Fibroblast of villous mesenchyme (primary cell): ENCODE measurements at regions not wholly inside any gene's neighbourhood (a gene's known extent, or its start where the extent isn't known, plus 50 kb on each side); places are given as distances from the start of the nearest gene placed in this dataset.

ENCODE experiments used
- DNase-seq: peaks from one replicate; pipeline ENCODE4 v3.0.0-alpha.2; 2010; ENCODE audit warnings: low read depth
- H3K4me3 ChIP-seq: 2 replicates; pipeline ENCODE4 v1.5.1; 2011; ENCODE audit warnings: low read depth, mild to moderate bottlenecking, low read length
- TF ChIP-seq, protein P1 (sequence below): IDR thresholded peaks from 2 replicates; pipeline ENCODE4 v1.5.1; 2012; ENCODE audit warnings: low read depth, mild to moderate bottlenecking, low read length; ENCODE audit not compliant: insufficient read depth

DNA sequence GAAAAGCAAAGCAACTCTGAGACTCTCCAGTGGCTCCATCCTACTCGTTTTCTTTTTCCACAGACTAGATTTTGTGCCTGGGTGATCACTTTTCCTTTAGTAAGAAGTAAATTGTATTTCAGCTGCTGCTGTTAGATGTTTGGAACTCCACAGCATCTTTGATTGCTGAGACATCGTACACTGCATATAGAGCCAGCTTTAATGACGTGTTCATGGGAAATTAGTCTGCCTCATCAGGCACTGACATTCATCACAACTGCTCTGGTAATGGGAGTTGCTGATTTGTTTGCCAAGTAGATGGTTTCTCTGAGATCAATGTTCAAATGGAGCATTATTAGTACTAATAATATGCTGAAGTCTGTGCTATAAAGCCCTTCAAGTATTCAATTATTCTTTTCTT lies 573.8 kb upstream of the NR5A2 start:
- DNase-seq, result no peak
- H3K4me3 ChIP-seq, result no peak overlapping the region
- TF ChIP-seq, protein P1, sequence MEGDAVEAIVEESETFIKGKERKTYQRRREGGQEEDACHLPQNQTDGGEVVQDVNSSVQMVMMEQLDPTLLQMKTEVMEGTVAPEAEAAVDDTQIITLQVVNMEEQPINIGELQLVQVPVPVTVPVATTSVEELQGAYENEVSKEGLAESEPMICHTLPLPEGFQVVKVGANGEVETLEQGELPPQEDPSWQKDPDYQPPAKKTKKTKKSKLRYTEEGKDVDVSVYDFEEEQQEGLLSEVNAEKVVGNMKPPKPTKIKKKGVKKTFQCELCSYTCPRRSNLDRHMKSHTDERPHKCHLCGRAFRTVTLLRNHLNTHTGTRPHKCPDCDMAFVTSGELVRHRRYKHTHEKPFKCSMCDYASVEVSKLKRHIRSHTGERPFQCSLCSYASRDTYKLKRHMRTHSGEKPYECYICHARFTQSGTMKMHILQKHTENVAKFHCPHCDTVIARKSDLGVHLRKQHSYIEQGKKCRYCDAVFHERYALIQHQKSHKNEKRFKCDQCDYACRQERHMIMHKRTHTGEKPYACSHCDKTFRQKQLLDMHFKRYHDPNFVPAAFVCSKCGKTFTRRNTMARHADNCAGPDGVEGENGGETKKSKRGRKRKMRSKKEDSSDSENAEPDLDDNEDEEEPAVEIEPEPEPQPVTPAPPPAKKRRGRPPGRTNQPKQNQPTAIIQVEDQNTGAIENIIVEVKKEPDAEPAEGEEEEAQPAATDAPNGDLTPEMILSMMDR, result no peak

DNA sequence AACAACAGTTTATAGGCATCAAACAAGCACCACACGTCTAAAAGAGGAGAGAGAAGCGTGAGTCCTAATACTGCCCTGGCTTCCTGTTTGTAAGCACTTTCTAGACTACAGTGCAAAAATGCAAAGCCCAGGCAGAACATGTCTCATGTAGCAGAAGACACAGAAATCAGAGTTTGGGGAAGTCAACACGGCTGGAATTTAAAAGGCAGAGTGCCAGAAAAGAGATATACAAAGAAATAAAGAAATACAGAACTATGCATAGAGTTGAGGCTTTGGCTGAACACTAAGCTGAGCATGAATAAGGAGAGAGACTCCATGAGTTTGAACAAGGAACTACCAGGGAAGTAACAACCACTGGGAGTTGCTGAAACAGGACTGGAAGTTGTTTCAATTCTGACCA lies 566.6 kb upstream of the NR5A2 start:
- H3K4me3 ChIP-seq, result no peak overlapping the region
- DNase-seq, result no peak
- TF ChIP-seq, protein P1, result no peak

DNA sequence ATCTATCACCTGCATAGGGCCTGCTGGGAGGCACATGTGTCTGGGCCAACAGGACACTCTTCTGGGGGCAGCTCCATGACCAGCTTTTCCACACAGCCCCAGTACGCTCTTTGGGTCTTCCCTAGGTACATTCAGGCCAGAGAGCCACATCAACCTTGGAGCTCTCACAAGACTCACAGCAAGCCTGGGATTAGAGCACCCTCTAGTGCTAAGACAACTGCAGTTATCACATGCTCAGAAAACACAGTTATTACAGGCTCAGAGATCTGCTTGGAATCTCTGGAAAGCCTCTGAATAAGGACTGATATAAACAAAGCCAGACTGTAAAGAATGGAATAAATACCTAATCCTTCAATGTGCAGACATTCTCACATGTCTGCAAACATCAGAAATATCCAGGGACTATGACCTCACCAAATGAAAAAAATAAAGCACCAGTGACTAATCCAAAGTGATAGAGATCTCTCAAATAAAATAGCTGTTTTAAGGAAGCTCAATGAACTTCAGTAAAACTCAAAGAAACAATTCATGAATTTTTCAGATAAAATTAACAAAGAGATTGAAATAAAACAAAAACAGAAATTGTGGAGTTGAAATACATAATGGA lies 563.9 kb upstream of the NR5A2 start:
- peak; percentile 71 for DNase-seq
- TF ChIP-seq, protein P1, result peak; percentile 74
- H3K4me3 ChIP-seq, result no peak overlapping the region

DNA sequence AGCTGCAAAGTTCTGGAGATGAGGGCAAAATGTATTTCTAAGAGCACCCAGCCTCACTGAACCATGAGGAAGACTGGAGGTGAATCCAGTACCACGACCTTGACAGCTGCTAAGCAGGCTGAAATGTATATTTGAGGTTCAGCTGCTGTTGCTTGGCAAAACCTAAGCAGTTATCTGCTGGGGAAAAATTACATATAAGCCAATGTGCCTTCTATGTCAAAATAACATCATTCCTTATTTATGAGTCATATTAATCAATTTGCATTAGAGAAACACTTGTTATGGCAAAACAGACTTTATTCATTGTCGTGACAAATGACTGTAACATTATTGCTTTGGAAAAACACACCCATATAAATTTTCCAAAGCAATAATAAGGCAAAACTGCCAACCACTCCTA lies 560.5 kb upstream of the NR5A2 start:
- no peak for DNase-seq
- no peak overlapping the region for H3K4me3 ChIP-seq
- TF ChIP-seq, protein P1, result no peak

DNA sequence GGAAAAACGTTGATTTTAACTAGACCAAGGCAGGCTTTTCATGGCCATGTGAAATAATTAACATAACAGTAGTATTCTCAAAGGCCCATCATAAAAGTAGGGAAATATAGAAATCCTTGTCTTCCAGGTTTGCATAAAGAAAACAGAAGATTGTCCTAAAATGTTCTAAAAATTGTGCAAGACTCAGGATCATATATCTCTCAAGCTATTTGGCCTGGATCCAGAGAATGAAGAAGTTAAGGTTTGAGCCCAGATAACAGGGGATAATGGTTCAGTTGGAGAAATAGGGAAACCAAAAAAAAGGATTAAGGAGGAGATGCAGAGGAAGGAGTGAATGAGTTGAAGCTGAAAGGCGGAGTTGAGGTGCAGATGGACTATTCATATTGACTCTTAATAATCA lies 555.5 kb upstream of the NR5A2 start:
- TF ChIP-seq, protein P1, result no peak
- H3K4me3 ChIP-seq, result no peak overlapping the region
- DNase-seq, result no peak

DNA sequence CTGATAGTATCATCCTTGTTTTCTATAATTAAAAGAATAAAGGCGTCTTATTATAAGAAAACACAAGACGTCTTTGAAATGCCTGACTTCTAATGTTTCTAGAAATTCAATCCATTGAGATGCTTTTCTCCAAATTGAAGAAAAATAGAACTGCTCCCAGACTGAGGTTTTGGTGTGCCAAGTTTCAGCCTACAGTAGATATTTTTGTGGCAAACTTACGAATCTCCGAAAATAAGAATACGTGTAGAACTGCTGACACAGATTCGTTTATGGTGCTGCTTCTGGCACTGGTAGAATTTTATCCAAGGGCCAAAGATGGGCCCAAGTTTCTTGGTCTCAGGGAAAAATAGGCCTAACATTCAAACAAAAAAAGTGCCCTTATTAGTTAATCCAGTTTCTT lies 554.5 kb upstream of the NR5A2 start:
- TF ChIP-seq, protein P1, result no peak
- no peak overlapping the region for H3K4me3 ChIP-seq
- DNase-seq, result no peak

DNA sequence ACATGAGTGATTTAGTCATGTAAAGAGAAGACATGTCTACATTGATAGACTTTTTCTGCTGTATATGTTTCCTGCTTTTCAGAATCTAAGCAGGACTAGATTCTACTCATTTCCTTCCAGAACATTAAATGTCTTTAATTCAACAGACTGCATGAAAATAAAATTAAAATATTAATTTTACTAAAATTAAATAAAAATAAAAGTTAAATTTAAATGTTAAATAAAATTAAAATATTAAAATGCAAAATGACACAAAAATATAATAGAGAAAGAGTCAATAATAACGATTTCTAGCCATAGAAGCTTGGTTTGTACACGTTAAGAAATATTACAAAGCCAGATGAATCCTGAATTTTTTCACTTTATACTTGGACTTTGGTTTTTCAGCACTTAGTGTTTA lies 552.8 kb upstream of the NR5A2 start:
- TF ChIP-seq, protein P1, result no peak
- H3K4me3 ChIP-seq, result no peak overlapping the region
- no peak for DNase-seq
